ENCODE measurements at regions not wholly inside any gene's neighbourhood (a gene's known extent, or its start where the extent isn't known, plus 50 kb on each side); places are given as distances from the start of the nearest gene placed in this dataset.

- TF ChIP-seq E2F6 (IDR thresholded peaks at IDR 0.05) (no peak), MAX (IDR thresholded peaks at IDR 0.05) (no peak), SUZ12 (IDR thresholded peaks at IDR 0.05; ENCODE audit: low read length) (no peak), CTCF (IDR thresholded peaks at IDR 0.05; ENCODE audit: control extremely low read depth in 1 of 3, insufficient read depth in 1 of 3, low read depth in 1 of 3, low read length in 3 of 3) (no peak)
These were observed 67.8 kb upstream of the ITGA11 start (continued) for GRCh38 chr15:68499620-68500312.
